NCI-H146 treated with DMSO at 0.1 percent for 48 hours (cell line): ENCODE measurements at regions not wholly inside any gene's neighbourhood (a gene's known extent, or its start where the extent isn't known, plus 50 kb on each side); places are given as distances from the start of the nearest gene placed in this dataset.
"Not testable (repeated sequence)": the region's sequence is repeated elsewhere in the genome, so short reads cannot be mapped to it uniquely, and the experiment has no call there.

Experiments used
- DNase-seq: peaks from one replicate; lab custom pipeline; 2025; ENCODE audit not compliant: unreplicated experiment; lab: John Stamatoyannopoulos, UW

DNA sequence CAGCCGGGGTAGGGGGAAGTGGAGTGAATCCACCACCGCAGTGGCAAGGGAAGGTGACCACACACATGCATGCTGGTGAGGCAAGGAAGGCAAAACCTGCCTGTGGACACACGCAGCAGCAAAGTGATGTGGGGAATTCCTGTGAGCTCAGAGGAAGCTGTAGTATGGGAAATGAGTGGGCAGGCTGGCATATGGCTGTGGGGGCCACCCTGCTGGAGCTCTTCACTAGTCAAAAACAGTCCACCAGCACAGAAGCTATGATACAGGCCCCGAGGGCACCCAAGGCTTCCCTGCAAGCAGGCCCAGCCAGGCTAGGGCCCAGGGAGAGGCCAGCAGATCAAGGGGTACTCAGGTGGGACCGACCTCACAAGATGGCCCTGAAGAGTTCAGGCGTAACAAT, 239.1 kb downstream of the CHM start:
- DNase-seq, result no peak

- not testable (repeated sequence) for DNase-seq
Measured at GRCh38 chrX:85772391-85772790, 275.0 kb downstream of the CHM start.

DNA sequence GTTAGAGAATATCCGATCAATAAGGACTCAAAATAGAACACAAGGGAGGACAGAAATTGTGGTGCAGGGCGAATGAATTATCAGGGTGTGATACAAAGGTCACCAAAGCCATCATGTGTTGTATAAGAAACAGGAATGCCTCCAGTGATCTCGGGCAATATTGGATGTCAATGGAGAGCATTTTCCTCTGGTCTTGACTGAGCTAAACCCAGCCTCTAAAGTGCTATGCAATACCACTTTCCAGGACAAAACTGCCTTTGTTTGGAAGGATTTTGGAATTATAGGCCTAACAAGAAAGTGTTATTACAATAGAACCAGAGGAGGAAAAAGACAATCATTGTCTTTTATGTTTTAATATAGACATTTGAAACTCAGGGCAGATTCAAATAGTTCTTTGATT, 281.7 kb downstream of the CHM start:
- DNase-seq, result no peak

- not testable (repeated sequence) for DNase-seq
Measured at GRCh38 chrX:85723025-85723424, 324.3 kb downstream of the CHM start.

- DNase-seq, result not testable (repeated sequence)
Measured at GRCh38 chrX:85703233-85703632, 323.8 kb upstream of the POF1B start.

DNA sequence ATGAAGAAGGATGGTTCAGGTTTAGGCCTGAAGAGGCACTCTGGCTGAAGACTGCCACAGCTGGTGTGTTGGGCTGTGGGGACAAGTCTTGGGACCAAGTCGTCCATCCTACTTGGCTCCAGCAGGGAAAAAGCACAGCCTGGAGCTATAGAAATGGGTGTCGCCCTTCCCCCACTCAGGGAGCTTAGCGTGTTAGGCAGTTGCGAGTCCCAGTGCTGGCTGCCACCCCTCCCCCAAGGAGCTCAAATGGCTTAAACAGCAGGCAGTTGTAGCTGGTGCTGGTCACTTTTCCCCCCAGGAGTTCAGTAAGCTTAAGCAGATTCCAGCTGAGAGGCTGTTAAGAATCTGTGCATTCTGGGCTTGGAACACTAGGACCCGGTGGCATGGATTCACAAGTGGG, 319.5 kb upstream of the POF1B start:
- no peak for DNase-seq

- DNase-seq, result no peak
Measured at GRCh38 chrX:85685843-85686242, 306.4 kb upstream of the POF1B start.

DNA sequence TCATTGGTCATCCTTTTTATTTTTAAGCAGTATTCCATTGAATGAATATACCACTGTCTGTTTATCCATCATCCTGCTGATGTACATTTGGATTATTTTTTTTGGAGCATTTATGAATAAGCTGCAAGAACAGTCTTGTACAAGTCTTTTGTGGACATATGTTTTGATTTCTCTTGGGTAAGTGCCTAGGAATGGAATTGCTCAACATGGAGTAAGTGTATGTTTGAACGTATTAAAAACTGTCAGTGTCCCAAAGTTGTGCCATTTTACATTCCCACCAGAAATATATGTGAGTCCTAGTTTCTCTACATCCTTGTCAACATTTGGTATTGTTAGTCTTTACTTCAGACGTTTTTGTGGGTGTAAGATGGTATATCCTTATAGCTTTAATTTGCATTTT, 287.0 kb upstream of the POF1B start:
- DNase-seq, result no peak

GRCh38 chrX:85663970-85664369, 284.5 kb upstream of the POF1B start:
- not testable (repeated sequence) for DNase-seq

- peak; percentile 4 for DNase-seq
Measured at GRCh38 chrX:85630901-85631300, 251.4 kb upstream of the POF1B start.

DNA sequence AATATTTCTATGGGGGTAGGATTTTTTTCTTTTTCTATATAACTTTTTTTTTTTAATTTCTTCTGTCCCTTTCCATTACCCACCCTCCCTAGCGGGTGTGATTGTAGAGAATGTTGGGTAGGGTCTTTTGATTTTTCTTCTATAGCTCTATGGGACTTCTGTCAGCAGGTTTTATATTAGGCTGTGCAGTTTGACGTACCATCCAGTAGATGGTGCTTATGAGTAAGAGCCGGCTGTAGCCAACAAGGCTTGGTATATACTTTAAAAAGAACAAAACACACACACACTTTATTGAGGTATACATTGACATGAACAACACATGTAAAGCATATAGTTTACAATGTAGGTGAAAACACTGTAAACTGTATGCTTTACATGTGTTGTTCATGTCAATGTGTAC, 247.9 kb upstream of the POF1B start:
- DNase-seq, result no peak

DNA sequence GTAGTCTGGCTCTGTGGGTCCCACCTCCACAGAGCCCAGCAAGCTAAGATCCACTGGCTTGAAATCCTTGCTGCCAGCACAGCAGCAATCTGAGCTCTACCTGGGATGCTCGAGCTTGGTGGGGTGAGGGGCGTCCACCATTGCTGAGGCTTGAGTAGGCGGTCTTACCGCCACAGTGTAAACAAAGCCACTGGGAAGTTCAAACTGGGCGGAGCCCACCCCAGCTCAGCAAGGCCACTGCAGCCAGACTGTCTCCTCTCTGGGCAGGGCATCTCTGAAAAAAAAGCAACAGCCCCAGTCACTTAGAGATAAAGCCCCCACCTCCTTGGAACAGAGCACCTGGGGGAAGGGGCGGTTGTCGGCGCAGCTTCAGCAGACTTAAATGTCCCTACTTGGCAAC, 243.2 kb upstream of the POF1B start:
- DNase-seq, result no peak

- no peak for DNase-seq
Measured at GRCh38 chrX:85620466-85620865, 241.0 kb upstream of the POF1B start.

GRCh38 chrX:85619962-85620361, 240.5 kb upstream of the POF1B start:
- DNase-seq, result no peak

GRCh38 chrX:85611926-85612325, 232.5 kb upstream of the POF1B start:
- DNase-seq, result peak; percentile 32

- DNase-seq, result no peak
Measured at GRCh38 chrX:85592980-85593379, 213.5 kb upstream of the POF1B start.

- no peak for DNase-seq
Measured at GRCh38 chrX:85591536-85591935, 212.1 kb upstream of the POF1B start.

DNA sequence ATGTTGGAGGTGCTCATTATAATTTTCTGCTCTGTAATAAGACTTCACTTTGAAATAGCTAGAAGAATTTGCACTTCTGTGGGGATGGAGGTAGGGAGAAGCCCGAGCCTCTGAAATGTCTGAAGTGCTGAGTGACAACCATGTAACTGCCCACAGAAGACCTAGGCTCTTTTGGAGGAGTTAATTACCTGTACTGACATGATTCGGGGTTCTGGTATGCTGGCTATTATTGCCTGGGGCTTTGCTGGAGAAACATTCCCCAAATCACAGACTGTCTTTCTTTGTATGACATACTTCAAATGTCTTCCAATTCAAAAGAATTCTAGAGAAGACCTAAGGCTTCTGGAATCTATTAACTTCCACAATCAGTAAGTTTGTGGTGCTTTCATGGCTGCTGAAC, 211.2 kb upstream of the POF1B start:
- DNase-seq, result no peak

DNA sequence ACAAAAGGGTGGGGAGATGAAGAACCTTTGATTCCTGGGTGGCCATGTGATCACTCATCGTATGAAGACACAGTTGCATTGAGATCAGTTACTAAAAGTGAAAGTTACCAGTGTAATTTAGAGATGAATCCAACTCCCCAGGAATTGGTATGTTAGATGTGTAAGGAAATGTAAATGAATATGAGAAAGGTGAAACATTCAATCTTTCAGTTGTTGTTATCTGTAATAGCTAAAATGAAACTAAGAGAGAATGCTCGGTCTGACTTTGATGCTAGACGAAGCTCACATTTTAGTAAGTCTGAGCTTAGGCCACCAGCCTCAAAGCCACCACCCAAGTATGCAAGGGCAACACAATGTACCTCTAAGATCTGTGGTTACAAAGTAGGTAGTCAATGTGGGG, 194.3 kb upstream of the POF1B start:
- DNase-seq, result no peak

DNA sequence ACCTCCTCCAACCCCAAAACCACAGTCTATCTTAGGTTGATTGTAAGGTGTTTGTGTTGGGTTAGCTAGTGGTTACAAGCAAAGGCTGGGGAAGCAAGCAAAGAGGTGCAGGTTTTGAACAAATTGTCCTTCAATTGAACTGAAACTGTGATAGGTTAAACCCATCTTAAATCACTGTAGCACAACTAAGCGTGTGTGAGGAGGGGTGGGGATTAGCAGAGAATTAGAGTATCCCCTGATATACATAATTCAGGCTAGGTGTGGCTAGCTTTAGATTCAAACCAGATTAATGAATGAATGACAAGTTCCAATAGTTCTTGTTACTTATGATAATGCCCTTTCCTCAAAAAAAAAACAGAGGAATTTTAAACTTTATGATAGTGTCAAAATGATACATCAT, 191.0 kb upstream of the POF1B start:
- no peak for DNase-seq

DNA sequence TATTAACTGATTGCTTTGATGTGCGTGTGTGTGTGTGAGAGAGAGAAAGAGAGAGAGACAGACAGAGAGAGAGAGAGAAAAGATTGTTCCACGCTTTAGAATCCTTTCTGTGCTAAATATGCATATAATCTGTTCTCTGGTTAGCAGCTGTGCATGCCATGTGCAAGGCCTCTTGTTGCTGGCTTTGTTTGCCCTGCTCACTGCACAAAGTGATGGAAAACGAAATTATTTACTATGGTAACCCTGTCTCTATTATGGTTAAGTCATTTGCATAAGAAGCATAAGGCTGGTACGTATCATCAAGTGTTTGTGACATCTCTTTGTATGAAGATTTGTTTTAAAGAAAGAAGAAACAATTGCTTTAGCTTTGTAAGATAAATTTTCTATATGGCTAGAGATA, 190.2 kb upstream of the POF1B start:
- DNase-seq, result peak; percentile 55

- DNase-seq, result no peak
Measured at GRCh38 chrX:85569096-85569495, 189.6 kb upstream of the POF1B start.

DNA sequence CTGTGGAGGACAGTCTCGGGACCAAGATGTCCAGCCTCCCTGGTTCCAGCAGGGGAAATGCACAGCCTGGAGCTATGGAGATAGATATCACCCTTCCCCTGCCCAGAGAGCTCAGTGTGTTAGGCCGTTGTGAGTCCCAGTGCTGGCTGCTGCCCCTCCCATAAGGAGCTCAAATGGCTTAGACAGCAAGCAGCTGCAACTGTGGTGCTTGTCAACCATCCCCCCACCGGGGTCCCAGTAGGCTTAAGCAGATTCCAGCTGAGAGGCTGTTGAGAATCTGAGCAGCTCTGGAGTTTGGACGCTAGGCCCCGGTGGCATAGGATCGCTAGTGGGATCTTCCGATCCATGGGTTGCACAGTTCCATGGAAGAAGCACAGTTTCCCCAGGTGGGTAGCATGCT, 181.8 kb upstream of the POF1B start:
- DNase-seq, result no peak

GRCh38 chrX:85544609-85545008, 165.1 kb upstream of the POF1B start:
- no peak for DNase-seq
